Neural progenitor cell (in vitro differentiated cells): ENCODE measurements at regions not wholly inside any gene's neighbourhood (a gene's known extent, or its start where the extent isn't known, plus 50 kb on each side); places are given as distances from the start of the nearest gene placed in this dataset.

Experiments
- CTCF ChIP-seq: fragments of 200-600 bp; sonication (generic); IDR thresholded peaks from 2 replicates; pipeline ENCODE4 v1.5.1; 2017; ENCODE audit warnings: antibody characterized with exemption, mild to moderate bottlenecking
- EZH2 ChIP-seq: fragments of 200-600 bp; sonication (generic); IDR thresholded peaks from 2 replicates; pipeline ENCODE4 v1.6.1; 2017; ENCODE audit warnings: antibody characterized with exemption, mild to moderate bottlenecking, moderate library complexity

- no peak for TF ChIP-seq CTCF
- no peak for TF ChIP-seq EZH2
These were observed 951.7 kb upstream of the LCORL start for GRCh38 chr4:18973296-18973695.
